IMR-90 (cell line): ENCODE measurements at regions not wholly inside any gene's neighbourhood (a gene's known extent, or its start where the extent isn't known, plus 50 kb on each side); places are given as distances from the start of the nearest gene placed in this dataset.

Source experiments
- ATAC-seq: fragments of 200-7000 bp; cut with Tn5 transposase; 2 replicates; pipeline ENCODE4 v1.9.1; 2020; ENCODE audit warnings: low read depth, mild to moderate bottlenecking, moderate library complexity
- BruUV-seq: library from RNA; stranded (reverse); fragments of 400-500 nt; replicated peaks from 2 replicates; lab custom pipeline; 2021; lab: Mats Ljungman, UMichigan
- CTCF ChIA-PET: fragments of 300-600 bp; formaldehyde crosslinking; extraction: SDS; loops from one replicate; lab custom pipeline; 2021; ENCODE audit warnings: antibody characterized with exemption; lab: Yijun Ruan, JAX
- POLR2A ChIA-PET: fragments of 300-600 bp; sonication (Branson Sonifier 250); formaldehyde crosslinking; loops from one replicate; lab custom pipeline; 2022; ENCODE audit warnings: antibody characterized with exemption; ENCODE audit not compliant: unreplicated experiment; lab: Charles Lee
- DNase-seq: peaks from one replicate; pipeline ENCODE4 v3.0.0; 2013
- H2AFZ ChIP-seq: replicated peaks from 2 replicates; pipeline ENCODE3; 2013; ENCODE audit warnings: low read length, mild to moderate bottlenecking; ENCODE audit not compliant: poor library complexity
- H2AK5ac ChIP-seq: 2 replicates; pipeline ENCODE4 v1.6.1; 2013; ENCODE audit warnings: low read depth, low read length, inconsistent platforms
- H2AK9ac ChIP-seq: replicated peaks from 2 replicates; pipeline ENCODE3; 2013; ENCODE audit warnings: mild to moderate bottlenecking, low read depth, low read length, moderate library complexity; ENCODE audit not compliant: poor library complexity
- H2BK120ac ChIP-seq: 2 replicates; pipeline ENCODE4 v1.6.1; 2013; ENCODE audit warnings: low read depth, low read length, inconsistent platforms
- H2BK15ac ChIP-seq: 3 replicates; pipeline ENCODE4 v1.6.1; 2013; ENCODE audit warnings: low read depth, low read length, inconsistent platforms
- H2BK20ac ChIP-seq: 2 replicates; pipeline ENCODE4 v1.6.1; 2013; ENCODE audit warnings: low read depth, mild to moderate bottlenecking, inconsistent platforms, low read length, moderate library complexity
- H2BK5ac ChIP-seq: 2 replicates; pipeline ENCODE4 v1.6.1; 2013; ENCODE audit warnings: mild to moderate bottlenecking, low read depth, low read length, inconsistent platforms; ENCODE audit not compliant: poor library complexity, severe bottlenecking
- H3K14ac ChIP-seq: replicated peaks from 2 replicates; pipeline ENCODE4 v1.6.1; 2013; ENCODE audit warnings: low read depth, low read length, inconsistent platforms
- H3K18ac ChIP-seq: 2 replicates; pipeline ENCODE4 v1.6.1; 2013; ENCODE audit warnings: low read depth, low read length, control low read depth
- H3K23ac ChIP-seq: 2 replicates; pipeline ENCODE4 v1.6.1; 2013; ENCODE audit warnings: low read depth, low read length, inconsistent platforms
- H3K27ac ChIP-seq: 2 replicates; pipeline ENCODE4 v1.5.1; 2013; ENCODE audit warnings: mild to moderate bottlenecking, control low read depth, low read length; ENCODE audit not compliant: insufficient read depth
- H3K27me3 ChIP-seq: 2 replicates; pipeline ENCODE4 v1.6.1; 2013; ENCODE audit warnings: low read length; ENCODE audit not compliant: control insufficient read depth, insufficient read depth
- H3K36me3 ChIP-seq: 2 replicates; pipeline ENCODE4 v1.6.1; 2013; ENCODE audit warnings: low read length, mixed read lengths; ENCODE audit not compliant: control insufficient read depth, insufficient read depth
- H3K4ac ChIP-seq: 2 replicates; pipeline ENCODE4 v1.6.1; 2013; ENCODE audit warnings: low read depth, low read length, inconsistent platforms
- H3K4me1 ChIP-seq: 2 replicates; pipeline ENCODE4 v1.6.1; 2013; ENCODE audit warnings: low read length, mixed read lengths; ENCODE audit not compliant: control insufficient read depth, insufficient read depth
- H3K4me2 ChIP-seq: 2 replicates; pipeline ENCODE4 v1.6.1; 2013; ENCODE audit warnings: low read depth, mild to moderate bottlenecking, control low read depth, low read length, moderate library complexity
- H3K4me3 ChIP-seq: 2 replicates; pipeline ENCODE4 v1.5.1; 2013; ENCODE audit warnings: low read depth, mild to moderate bottlenecking, control low read depth, low read length, moderate library complexity; ENCODE audit not compliant: insufficient read depth
- H3K56ac ChIP-seq: 2 replicates; pipeline ENCODE4 v1.6.1; 2013; ENCODE audit warnings: low read length, inconsistent platforms; ENCODE audit not compliant: insufficient read depth; ENCODE audit errors: extremely low read depth
- H3K79me1 ChIP-seq, 2 experiments: 2 replicates each; pipeline ENCODE4 v1.6.1; 2013; ENCODE audit warnings: low read length in 2 of 2, inconsistent platforms in 1 of 2, low read depth in 1 of 2
- H3K9ac ChIP-seq: 2 replicates; pipeline ENCODE4 v1.6.1; 2013; ENCODE audit warnings: low read depth, low read length, control low read depth
- H3K9me1 ChIP-seq: 2 replicates; pipeline ENCODE4 v1.6.1; 2013; ENCODE audit warnings: low read length, inconsistent platforms; ENCODE audit not compliant: insufficient read depth
- H3K9me3 ChIP-seq: 2 replicates; pipeline ENCODE4 v1.6.1; 2013; ENCODE audit warnings: low read length; ENCODE audit not compliant: control insufficient read depth, insufficient read depth
- H4K20me1 ChIP-seq: 2 replicates; pipeline ENCODE4 v1.6.1; 2013; ENCODE audit warnings: low read length, inconsistent platforms; ENCODE audit not compliant: insufficient read depth
- H4K5ac ChIP-seq: 2 replicates; pipeline ENCODE4 v1.6.1; 2013; ENCODE audit warnings: mild to moderate bottlenecking, low read depth, low read length, control low read depth
- H4K8ac ChIP-seq, 2 experiments: 2 replicates each; pipeline ENCODE4 v1.6.1; 2013; ENCODE audit warnings: low read depth in 2 of 2, low read length in 2 of 2, control low read depth in 1 of 2, inconsistent platforms in 1 of 2
- H4K91ac ChIP-seq: 2 replicates; pipeline ENCODE4 v1.6.1; 2013; ENCODE audit warnings: low read depth, low read length, inconsistent platforms; ENCODE audit not compliant: insufficient read depth
- BHLHE40 ChIP-seq: fragments of 150-350 bp; IDR thresholded peaks from 2 replicates; pipeline ENCODE4 v1.6.1; 2016; ENCODE audit warnings: mild to moderate bottlenecking, low read depth, low read length
- CEBPB ChIP-seq: IDR thresholded peaks from 2 replicates; pipeline ENCODE4 v1.6.1; 2012; ENCODE audit warnings: low read depth, low read length, improper control_type of control experiment
- CHD1 ChIP-seq: IDR thresholded peaks from 2 replicates; pipeline ENCODE4 v1.6.1; 2012; ENCODE audit warnings: low read depth, low read length, improper control_type of control experiment
- FOS ChIP-seq: fragments of 150-350 bp; IDR thresholded peaks from 2 replicates; pipeline ENCODE4 v1.6.1; 2016; ENCODE audit warnings: low read depth, low read length
- MAFK ChIP-seq: IDR thresholded peaks from 2 replicates; pipeline ENCODE4 v1.6.1; 2012; ENCODE audit warnings: low read depth, low read length, improper control_type of control experiment
- MAZ ChIP-seq: IDR thresholded peaks from 2 replicates; pipeline ENCODE4 v1.6.1; 2012; ENCODE audit warnings: low read depth, mild to moderate bottlenecking, low read length, improper control_type of control experiment, moderate library complexity, borderline replicate concordance
- MXI1 ChIP-seq: IDR thresholded peaks from 2 replicates; pipeline ENCODE4 v1.6.1; 2012; ENCODE audit warnings: low read depth, mild to moderate bottlenecking, low read length, moderate library complexity, borderline replicate concordance
- NFE2L2 ChIP-seq: fragments of 150-350 bp; IDR thresholded peaks from 2 replicates; pipeline ENCODE4 v1.6.1; 2016; ENCODE audit warnings: low read depth, mild to moderate bottlenecking, low read length
- POLR2A ChIP-seq: IDR thresholded peaks from 2 replicates; pipeline ENCODE4 v1.6.1; 2012; ENCODE audit warnings: mild to moderate bottlenecking, low read depth, low read length
- RAD21 ChIP-seq: IDR thresholded peaks from 2 replicates; pipeline ENCODE4 v1.6.1; 2012; ENCODE audit warnings: low read length, improper control_type of control experiment
- RCOR1 ChIP-seq: IDR thresholded peaks from 2 replicates; pipeline ENCODE4 v1.6.1; 2012; ENCODE audit warnings: mild to moderate bottlenecking, low read length, improper control_type of control experiment; ENCODE audit not compliant: insufficient replicate concordance
- RFX5 ChIP-seq: IDR thresholded peaks from 2 replicates; pipeline ENCODE4 v1.8.0; 2012; ENCODE audit warnings: low read depth, mild to moderate bottlenecking, low read length, moderate library complexity
- SMC3 ChIP-seq: fragments of 150-350 bp; IDR thresholded peaks from 2 replicates; pipeline ENCODE4 v1.6.1; 2016; ENCODE audit warnings: low read depth, mild to moderate bottlenecking, antibody characterized with exemption, low read length, moderate library complexity
- WGBS, 2 experiments: methylation state at CpG; one replicate each; pipeline versions ENCODE4 v1.1.5 to v1.1.7; 2013; ENCODE audit warnings: missing lambda C conversion rate in 2 of 2; ENCODE audit not compliant: insufficient read length in 1 of 2; ENCODE audit errors: extremely low coverage in 2 of 2; 5-methylcytosine and 5-hydroxymethylcytosine counted together
- dilution Hi-C: fragments of 300-500 bp; cut with HindIII; formaldehyde crosslinking; loops from one replicate; pipeline ENCODE4 v1.14.3; 2018; ENCODE audit warnings: low sequenced_read_pairs; ENCODE audit not compliant: unreplicated experiment
- in situ Hi-C: fragments of 300-500 bp; cut with MboI; formaldehyde crosslinking; loops from 3 replicates; pipeline ENCODE4 v1.14.3; 2019; ENCODE audit warnings: low sequenced_read_pairs, inconsistent platforms, mixed read lengths
- intact Hi-C: fragments of 100-400 bp; cut with micrococcal nuclease; formaldehyde crosslinking; loops from 2 replicates; pipeline ENCODE4 v1.10.0; 2022
- TF ChIP-seq, protein P1 (sequence below): conservative IDR thresholded peaks from 2 replicates; pipeline ENCODE4 v1.5.1; 2012; ENCODE audit warnings: mild to moderate bottlenecking, low read depth, low read length, improper control_type of control experiment
- TF ChIP-seq, protein P2 (sequence below): fragments of 150-350 bp; IDR thresholded peaks from 2 replicates; pipeline ENCODE4 v1.6.1; 2016; ENCODE audit warnings: low read depth, mild to moderate bottlenecking, low read length, moderate library complexity, borderline replicate concordance
- TF ChIP-seq, protein P3 (sequence below): fragments of 150-350 bp; IDR thresholded peaks from 2 replicates; pipeline ENCODE4 v1.6.1; 2017; ENCODE audit warnings: mild to moderate bottlenecking, antibody characterized with exemption, low read length, low read depth

DNA sequence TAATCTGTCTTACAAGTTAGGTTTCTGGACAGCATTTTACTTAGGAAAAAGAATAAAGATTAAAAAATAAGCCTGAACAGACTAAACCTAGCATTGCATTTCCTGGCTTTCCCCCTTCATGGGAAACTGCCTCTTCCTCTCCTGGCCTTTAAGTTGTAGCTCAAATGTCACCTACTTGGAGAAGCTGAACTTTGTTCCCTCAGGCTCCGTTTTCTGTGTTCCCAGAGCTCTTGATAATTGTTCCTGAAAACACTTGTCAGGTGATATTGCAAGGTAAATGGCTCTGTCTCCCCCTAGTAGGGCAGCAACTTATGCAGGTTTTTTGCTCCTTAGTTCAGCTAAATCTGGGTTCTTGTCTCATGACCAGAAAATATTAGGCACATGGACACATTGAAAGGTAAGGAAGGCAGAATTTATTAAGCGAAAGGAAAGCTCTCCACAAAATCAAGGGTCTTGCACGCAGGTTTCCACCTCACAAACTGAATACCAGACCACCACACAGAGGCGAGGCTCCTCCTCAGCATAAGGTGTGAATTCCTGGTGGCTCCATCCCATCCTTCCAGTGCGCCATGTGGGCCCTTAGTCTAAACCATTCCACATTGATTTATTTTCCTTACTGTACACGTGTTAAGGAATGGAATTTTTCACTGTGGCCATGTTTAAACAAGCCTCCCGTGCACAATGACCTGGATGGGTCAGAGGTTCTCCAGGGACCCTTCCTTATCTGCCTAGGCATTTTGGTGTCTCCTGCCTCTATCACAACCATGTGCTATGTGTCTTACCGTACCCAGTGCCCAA, 229.3 kb downstream of the HNMT start:
- H3K27me3 ChIP-seq, result no peaks in the 10 kb centered on the region
- no peak overlapping the region for H3K18ac ChIP-seq
- H2BK120ac ChIP-seq, result no peak overlapping the region
- no peak for ATAC-seq
- ChIA-PET CTCF (no interaction called here), POLR2A (no interaction called here)
- H3K27ac ChIP-seq, result no peak overlapping the region
- no peak overlapping the region for H3K14ac ChIP-seq
- dilution Hi-C loops (no loop called here), intact Hi-C loops (no loop called here), in situ Hi-C loops (no loop called here)
- H3K9me1 ChIP-seq, result no peaks in the 10 kb centered on the region
- H3K4ac ChIP-seq, result no peak overlapping the region
- H4K20me1 ChIP-seq, result no peaks in the 10 kb centered on the region
- no TSS peak for BruUV-seq
- H3K23ac ChIP-seq, result no peak overlapping the region
- WGBS, 2 experiments, result no CpG with 5 or more reads among the region's 8 CpGs
- H3K9ac ChIP-seq, result no peak overlapping the region
- no peak overlapping the region for H2BK20ac ChIP-seq
- H3K4me3 ChIP-seq, result no peak overlapping the region
- H2AK9ac ChIP-seq, result no peak overlapping the region
- H2AK5ac ChIP-seq, result no peak overlapping the region
- TF ChIP-seq NFE2L2 (no peak), FOS (no peak), CHD1 (no peak), RCOR1 (no peak), SMC3 (no peak), POLR2A (no peak), MXI1 (no peak), CEBPB (no peak), MAZ (no peak), RAD21 (no peak), MAFK (no peak), RFX5 (no peak), BHLHE40 (no peak)
- TF ChIP-seq, protein P1, sequence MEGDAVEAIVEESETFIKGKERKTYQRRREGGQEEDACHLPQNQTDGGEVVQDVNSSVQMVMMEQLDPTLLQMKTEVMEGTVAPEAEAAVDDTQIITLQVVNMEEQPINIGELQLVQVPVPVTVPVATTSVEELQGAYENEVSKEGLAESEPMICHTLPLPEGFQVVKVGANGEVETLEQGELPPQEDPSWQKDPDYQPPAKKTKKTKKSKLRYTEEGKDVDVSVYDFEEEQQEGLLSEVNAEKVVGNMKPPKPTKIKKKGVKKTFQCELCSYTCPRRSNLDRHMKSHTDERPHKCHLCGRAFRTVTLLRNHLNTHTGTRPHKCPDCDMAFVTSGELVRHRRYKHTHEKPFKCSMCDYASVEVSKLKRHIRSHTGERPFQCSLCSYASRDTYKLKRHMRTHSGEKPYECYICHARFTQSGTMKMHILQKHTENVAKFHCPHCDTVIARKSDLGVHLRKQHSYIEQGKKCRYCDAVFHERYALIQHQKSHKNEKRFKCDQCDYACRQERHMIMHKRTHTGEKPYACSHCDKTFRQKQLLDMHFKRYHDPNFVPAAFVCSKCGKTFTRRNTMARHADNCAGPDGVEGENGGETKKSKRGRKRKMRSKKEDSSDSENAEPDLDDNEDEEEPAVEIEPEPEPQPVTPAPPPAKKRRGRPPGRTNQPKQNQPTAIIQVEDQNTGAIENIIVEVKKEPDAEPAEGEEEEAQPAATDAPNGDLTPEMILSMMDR, result no peak
- TF ChIP-seq, protein P2, sequence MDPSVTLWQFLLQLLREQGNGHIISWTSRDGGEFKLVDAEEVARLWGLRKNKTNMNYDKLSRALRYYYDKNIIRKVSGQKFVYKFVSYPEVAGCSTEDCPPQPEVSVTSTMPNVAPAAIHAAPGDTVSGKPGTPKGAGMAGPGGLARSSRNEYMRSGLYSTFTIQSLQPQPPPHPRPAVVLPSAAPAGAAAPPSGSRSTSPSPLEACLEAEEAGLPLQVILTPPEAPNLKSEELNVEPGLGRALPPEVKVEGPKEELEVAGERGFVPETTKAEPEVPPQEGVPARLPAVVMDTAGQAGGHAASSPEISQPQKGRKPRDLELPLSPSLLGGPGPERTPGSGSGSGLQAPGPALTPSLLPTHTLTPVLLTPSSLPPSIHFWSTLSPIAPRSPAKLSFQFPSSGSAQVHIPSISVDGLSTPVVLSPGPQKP, result no peak
- TF ChIP-seq, protein P3, sequence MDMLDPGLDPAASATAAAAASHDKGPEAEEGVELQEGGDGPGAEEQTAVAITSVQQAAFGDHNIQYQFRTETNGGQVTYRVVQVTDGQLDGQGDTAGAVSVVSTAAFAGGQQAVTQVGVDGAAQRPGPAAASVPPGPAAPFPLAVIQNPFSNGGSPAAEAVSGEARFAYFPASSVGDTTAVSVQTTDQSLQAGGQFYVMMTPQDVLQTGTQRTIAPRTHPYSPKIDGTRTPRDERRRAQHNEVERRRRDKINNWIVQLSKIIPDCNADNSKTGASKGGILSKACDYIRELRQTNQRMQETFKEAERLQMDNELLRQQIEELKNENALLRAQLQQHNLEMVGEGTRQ, result no peak
- H4K5ac ChIP-seq, result no peak overlapping the region
- no peak overlapping the region for H2BK5ac ChIP-seq
- H3K4me2 ChIP-seq, result no peak overlapping the region
- H3K9me3 ChIP-seq, result no peaks in the 10 kb centered on the region
- H4K91ac ChIP-seq, result no peak overlapping the region
- peaks cover 2% of the 10 kb centered on the region; the same call in 1 of the 2 replicates for H3K4me1 ChIP-seq
- no peak overlapping the region for H2BK15ac ChIP-seq
- H3K79me1 ChIP-seq, result no peaks in the 10 kb centered on the region
- no peak for DNase-seq
- H2AFZ ChIP-seq, result no peak overlapping the region
- no peaks in the 10 kb centered on the region for H3K36me3 ChIP-seq
- H3K56ac ChIP-seq, result no peak overlapping the region
- no peak overlapping the region for H4K8ac ChIP-seq
